Effector memory CD4-positive, alpha-beta T cell (primary cell): ENCODE measurements at regions not wholly inside any gene's neighbourhood (a gene's known extent, or its start where the extent isn't known, plus 50 kb on each side); places are given as distances from the start of the nearest gene placed in this dataset.

Experiments used
- DNase-seq, 3 donors: peaks; one replicate each; pipeline ENCODE4 v3.0.0-alpha.2; 2020
- H3K27ac ChIP-seq: 2 replicates; pipeline ENCODE4 v1.7.0; 2013; ENCODE audit warnings: mild to moderate bottlenecking, low read length, moderate library complexity; ENCODE audit not compliant: insufficient read depth, poor library complexity, severe bottlenecking
- H3K27me3 ChIP-seq: replicated peaks from 2 replicates; pipeline ENCODE4 v1.7.0; 2013; ENCODE audit warnings: mild to moderate bottlenecking, low read length; ENCODE audit not compliant: insufficient read depth, control insufficient read depth, poor library complexity, severe bottlenecking
- H3K36me3 ChIP-seq: 2 replicates; pipeline ENCODE4 v1.7.0; 2013; ENCODE audit warnings: mild to moderate bottlenecking, low read length, moderate library complexity; ENCODE audit not compliant: control insufficient read depth, insufficient read depth
- H3K4me1 ChIP-seq: 2 replicates; pipeline ENCODE4 v1.7.0; 2013; ENCODE audit warnings: low read length, mild to moderate bottlenecking; ENCODE audit not compliant: control insufficient read depth, insufficient read depth, poor library complexity, severe bottlenecking
- H3K4me3 ChIP-seq: 2 replicates; pipeline ENCODE4 v1.7.0; 2013; ENCODE audit warnings: low read length, low read depth, mild to moderate bottlenecking; ENCODE audit not compliant: insufficient read depth, poor library complexity, severe bottlenecking
- H3K9me3 ChIP-seq: 2 replicates; pipeline ENCODE4 v1.7.0; 2013; ENCODE audit warnings: mild to moderate bottlenecking, low read length, moderate library complexity; ENCODE audit not compliant: control insufficient read depth

DNA sequence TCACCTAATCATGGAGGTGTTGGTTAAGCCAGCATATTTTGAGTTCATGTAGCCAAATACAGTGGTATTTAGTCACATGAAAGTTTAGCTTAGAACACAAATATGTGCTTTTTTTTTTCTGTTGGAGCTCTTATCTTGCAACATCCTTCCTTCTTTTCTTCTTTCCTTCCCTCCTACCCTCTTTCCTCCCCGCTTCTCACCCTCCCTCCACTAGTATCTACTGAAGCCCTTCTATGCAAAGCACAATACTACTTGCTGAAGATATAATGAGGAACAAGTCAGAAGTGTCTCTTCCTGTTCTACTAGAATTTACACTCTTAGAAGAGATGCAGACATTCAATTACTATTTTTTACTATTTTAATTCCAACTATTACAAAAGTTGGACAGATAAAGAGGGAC, 105.0 kb upstream of the ITGA4 start:
- DNase-seq: no peak
- Histone ChIP-seq H3K4me3 (no peak overlapping the region), H3K36me3 (no peaks in the 10 kb centered on the region), H3K27me3 (no peaks in the 10 kb centered on the region), H3K4me1 (no peaks in the 10 kb centered on the region), H3K9me3 (no peaks in the 10 kb centered on the region), H3K27ac (no peak overlapping the region)

DNA sequence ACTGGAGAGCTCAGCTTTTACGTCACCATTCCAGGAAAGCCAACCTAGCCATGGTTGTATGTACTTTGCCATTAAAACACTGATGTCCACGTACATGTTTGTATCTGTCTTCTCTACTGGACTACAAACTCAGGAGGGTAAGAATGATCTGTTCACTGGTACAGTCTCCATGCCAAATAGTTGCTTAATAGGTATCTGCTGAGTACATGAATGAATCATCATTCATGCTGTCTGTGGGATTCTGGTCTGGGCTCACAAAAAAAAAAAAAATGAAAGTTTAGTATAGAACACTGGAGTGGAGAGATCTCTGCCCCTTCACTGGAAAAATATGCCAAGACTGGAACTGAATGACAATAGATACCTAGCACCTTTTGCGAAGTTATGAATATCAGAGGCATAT, 102.6 kb upstream of the ITGA4 start:
- Histone ChIP-seq H3K9me3 (no peaks in the 10 kb centered on the region), H3K4me3 (no peak overlapping the region), H3K4me1 (no peaks in the 10 kb centered on the region), H3K27ac (no peak overlapping the region), H3K27me3 (no peaks in the 10 kb centered on the region), H3K36me3 (no peaks in the 10 kb centered on the region)
- no peak for DNase-seq

DNA sequence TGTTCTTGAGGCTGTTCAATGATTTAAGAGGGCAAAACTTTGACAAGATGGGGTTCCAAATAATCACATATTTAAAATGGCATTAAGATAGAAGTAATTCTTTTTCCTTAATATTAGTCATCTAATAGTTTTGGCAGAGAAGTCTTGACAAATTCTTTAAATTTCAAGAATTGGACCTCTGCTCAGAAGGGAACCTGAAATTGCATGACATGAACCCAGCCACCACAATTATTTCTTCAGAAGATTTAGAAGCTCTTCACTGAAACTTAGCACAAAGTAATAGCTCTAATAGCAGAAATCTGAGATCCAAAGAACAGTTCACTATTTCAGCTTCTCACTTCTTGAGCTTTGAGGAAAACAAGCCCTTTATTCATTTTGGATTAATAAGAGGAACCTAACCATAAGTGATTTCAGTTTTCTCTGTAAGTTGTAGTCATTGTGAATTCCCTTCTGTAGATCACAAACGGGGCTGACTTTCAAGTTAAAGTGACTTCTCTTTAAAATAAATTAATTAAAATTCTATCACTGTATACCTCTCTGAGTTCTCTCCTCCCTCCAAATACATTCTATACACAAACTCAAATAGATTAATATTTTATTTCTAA, 100.6 kb upstream of the ITGA4 start:
- no peak for DNase-seq
- no peak overlapping the region for H3K27ac ChIP-seq
- H3K27me3 ChIP-seq: no peaks in the 10 kb centered on the region
- H3K4me3 ChIP-seq: no peak overlapping the region
- no peaks in the 10 kb centered on the region for H3K9me3 ChIP-seq
- no peaks in the 10 kb centered on the region for H3K36me3 ChIP-seq
- H3K4me1 ChIP-seq: no peaks in the 10 kb centered on the region

DNA sequence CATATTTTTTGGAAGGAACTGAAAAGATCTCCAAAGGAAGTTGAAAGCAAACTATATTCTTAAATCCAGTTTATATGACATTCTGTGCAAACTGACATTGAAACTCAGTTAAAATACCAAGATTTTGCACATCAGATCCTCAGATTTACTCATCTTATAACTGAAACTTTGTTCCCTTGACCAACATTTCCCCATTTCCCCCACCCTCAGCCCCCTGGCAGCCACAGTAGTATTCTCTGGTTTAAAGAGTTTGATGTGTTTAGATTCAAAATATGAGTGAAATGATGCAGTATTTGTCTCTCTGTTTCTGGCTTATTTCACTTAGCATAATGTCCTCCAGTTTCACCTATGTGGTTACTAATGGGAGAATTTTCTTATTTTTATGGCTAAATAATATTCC, 99.2 kb upstream of the ITGA4 start:
- H3K9me3 ChIP-seq: no peaks in the 10 kb centered on the region

DNA sequence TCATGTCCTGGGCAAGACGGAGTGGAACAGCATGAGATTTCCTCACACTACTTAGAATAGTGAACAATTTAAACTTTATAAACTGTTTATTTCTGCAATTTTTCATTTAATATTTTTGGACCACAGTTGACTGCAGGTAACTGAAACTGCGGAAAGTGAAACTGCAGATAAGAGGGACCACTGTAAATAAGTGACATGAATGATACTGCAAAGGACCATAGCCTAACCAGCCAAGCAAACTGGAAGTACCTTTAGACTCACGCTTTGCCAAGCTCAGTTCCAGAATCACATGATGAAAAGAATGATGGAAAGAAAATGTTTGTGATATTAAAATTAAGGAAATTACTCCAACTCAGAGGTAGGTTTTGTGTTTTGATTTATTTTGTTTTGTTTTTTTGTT, 94.6 kb upstream of the ITGA4 start:
- Histone ChIP-seq H3K27ac (no peak overlapping the region), H3K4me1 (no peaks in the 10 kb centered on the region), H3K27me3 (no peaks in the 10 kb centered on the region), H3K9me3 (no peaks in the 10 kb centered on the region), H3K36me3 (no peaks in the 10 kb centered on the region), H3K4me3 (no peak overlapping the region)
- DNase-seq: no peak

More for the DNA sequence above, 99.2 kb upstream of the ITGA4 start:
- Histone ChIP-seq H3K4me3 (no peak overlapping the region), H3K4me1 (no peaks in the 10 kb centered on the region), H3K27ac (no peak overlapping the region), H3K27me3 (no peaks in the 10 kb centered on the region), H3K36me3 (no peaks in the 10 kb centered on the region)
- no peak for DNase-seq

DNA sequence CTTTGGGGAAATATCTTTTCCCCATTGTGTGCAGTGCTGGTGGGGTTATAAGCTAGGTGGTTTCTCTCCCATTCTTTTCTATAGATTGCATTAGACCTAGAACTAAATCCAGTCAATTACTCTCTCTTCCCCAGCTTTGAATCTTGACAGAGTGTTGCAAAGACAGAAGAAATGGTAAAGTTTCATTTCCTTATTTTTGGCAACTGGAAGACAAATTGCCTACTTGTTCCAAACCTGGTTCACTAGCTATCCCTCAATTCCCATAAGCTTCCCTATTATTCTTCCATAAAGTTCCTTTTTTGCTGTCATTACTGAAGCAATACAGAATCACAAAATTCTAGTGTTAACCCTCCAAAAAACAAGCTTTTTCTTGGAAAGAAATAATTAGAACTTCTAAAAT, 94.0 kb upstream of the ITGA4 start:
- no peak for DNase-seq

DNA sequence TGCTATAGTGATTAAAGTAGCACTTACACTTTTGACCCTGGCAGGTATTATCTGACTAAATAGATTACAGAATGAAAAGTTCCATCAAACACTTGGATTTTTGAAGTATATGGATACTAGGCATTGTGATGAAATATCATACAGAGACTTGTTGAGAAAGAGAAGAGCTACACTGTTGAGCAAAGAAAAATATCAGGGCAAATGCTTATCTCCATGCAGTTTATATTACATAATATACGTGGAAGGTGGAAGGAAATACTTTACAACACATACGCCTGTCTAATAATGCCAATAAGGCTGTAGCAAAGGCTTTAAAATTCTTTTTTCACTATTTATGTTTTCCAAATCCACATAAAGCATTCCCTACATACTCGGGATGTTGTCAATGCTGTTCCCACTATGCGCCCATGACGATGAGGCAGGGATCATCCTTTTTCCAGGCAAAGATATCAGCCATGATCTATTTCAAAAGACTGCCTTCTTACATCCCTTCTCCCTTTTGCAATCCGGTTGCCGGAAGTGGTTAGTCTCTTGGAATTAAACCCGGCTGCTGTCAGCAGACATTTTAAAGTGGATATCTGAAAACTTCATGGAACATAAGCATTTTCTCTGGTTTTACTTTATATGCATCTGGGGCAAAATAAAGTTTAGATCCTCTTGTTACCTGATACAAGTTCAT, 92.6 kb upstream of the ITGA4 start:
- no peaks in the 10 kb centered on the region for H3K4me1 ChIP-seq
- H3K9me3 ChIP-seq: no peaks in the 10 kb centered on the region
- H3K27ac ChIP-seq: no peak overlapping the region
- H3K4me3 ChIP-seq: no peak overlapping the region
- DNase-seq: no peak
- no peaks in the 10 kb centered on the region for H3K36me3 ChIP-seq
- H3K27me3 ChIP-seq: no peaks in the 10 kb centered on the region

More for the DNA sequence above, 94.0 kb upstream of the ITGA4 start:
- no peaks in the 10 kb centered on the region for H3K36me3 ChIP-seq
- no peak overlapping the region for H3K4me3 ChIP-seq
- no peaks in the 10 kb centered on the region for H3K4me1 ChIP-seq
- no peaks in the 10 kb centered on the region for H3K9me3 ChIP-seq
- H3K27me3 ChIP-seq: no peaks in the 10 kb centered on the region
- H3K27ac ChIP-seq: no peak overlapping the region

DNA sequence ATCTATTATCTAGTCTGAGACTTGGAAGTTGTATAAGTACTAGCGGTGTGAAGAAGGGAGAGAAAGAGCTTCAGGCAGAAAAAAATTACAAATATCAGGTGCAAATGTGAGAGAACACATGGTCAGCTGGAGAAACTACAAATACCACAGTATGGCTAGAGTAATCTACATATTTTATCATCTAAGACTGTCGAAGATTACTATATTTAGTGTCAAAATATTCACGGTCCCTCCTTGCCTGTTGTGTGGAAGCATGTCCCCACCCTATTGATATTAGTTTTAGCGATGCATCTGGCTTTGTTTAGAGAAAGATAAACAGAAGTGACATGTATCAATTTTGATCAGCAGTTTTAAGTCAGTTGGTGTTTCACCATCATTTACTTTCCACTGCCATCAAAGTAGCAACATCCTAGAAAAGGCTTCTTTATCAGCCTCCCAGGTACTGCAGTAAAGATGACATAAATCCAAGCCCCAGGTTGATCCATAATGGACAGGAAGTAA, 90.5 kb upstream of the ITGA4 start:
- no peak overlapping the region for H3K4me3 ChIP-seq
- DNase-seq: no peak
- no peaks in the 10 kb centered on the region for H3K4me1 ChIP-seq
- no peaks in the 10 kb centered on the region for H3K36me3 ChIP-seq
- H3K27me3 ChIP-seq: no peaks in the 10 kb centered on the region
- no peak overlapping the region for H3K27ac ChIP-seq
- H3K9me3 ChIP-seq: no peaks in the 10 kb centered on the region

DNA sequence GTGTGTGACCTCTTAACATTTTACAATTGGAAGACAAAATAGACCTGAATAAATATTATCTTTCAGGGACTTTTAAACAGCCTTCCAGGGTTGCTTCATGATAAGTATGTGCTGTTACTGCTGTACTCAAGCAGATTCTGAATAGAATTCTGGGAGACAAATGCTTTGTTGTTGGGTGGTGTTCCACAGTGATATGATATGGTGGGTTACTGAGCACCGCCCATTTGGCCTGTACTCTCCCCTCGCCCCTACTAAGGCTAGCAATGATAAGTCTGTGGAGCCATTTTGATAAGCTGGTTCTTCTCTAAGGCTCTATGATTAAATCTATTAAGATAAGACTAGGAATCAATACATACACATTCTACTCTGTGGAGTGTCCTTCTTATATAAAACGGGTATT, 89.8 kb upstream of the ITGA4 start:
- H3K36me3 ChIP-seq: no peaks in the 10 kb centered on the region
- H3K4me1 ChIP-seq: no peaks in the 10 kb centered on the region
- no peak overlapping the region for H3K4me3 ChIP-seq
- no peak overlapping the region for H3K27ac ChIP-seq
- DNase-seq: no peak
- no peaks in the 10 kb centered on the region for H3K27me3 ChIP-seq
- H3K9me3 ChIP-seq: no peaks in the 10 kb centered on the region

DNA sequence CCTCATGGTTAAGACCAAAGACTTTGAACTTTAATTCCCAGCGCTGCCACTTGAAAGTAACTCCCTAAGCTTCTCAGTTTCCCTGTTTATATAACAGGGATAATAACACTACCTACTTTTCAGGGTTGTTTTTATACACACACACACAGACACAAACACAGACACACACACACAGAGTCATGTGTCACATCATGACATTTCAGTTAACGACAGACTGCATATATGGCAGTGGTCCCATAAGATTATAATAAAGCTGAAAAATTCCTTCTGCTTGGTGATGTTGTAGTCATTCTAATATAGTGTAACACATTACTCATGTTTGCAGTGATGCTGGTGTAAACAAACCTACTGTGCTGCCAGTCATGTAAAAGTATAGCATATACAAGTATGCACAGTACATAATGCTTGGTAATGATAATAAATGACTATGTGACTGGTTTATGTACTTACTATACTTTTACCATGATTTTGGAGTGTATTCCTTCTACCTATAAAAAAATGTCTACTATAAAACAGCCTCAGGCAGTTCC, 89.2 kb upstream of the ITGA4 start:
- no peak overlapping the region for H3K4me3 ChIP-seq
- H3K9me3 ChIP-seq: no peaks in the 10 kb centered on the region
- H3K4me1 ChIP-seq: peaks cover 5% of the 10 kb centered on the region
- H3K27me3 ChIP-seq: no peaks in the 10 kb centered on the region
- H3K36me3 ChIP-seq: no peaks in the 10 kb centered on the region
- H3K27ac ChIP-seq: no peak overlapping the region
- DNase-seq: no peak
